OCI-LY7 (cell line): ENCODE measurements at regions not wholly inside any gene's neighbourhood (a gene's known extent, or its start where the extent isn't known, plus 50 kb on each side); places are given as distances from the start of the nearest gene placed in this dataset.

Experiments
- BruUV-seq: library from RNA; stranded (reverse); fragments of 400-500 nt; replicated peaks from 2 replicates; lab custom pipeline; 2021; lab: Mats Ljungman, UMichigan
- CTCF ChIA-PET: fragments of 300-600 bp; sonication (Branson Sonifier 250); formaldehyde crosslinking; loops from one replicate; lab custom pipeline; 2022; ENCODE audit warnings: antibody characterized with exemption; ENCODE audit not compliant: unreplicated experiment; lab: Charles Lee
- POLR2A ChIA-PET: fragments of 300-600 bp; sonication (Branson Sonifier 250); formaldehyde crosslinking; loops from one replicate; lab custom pipeline; 2022; ENCODE audit warnings: antibody characterized with exemption; lab: Charles Lee
- DNase-seq: peaks from one replicate; pipeline ENCODE4 v3.0.0-alpha.2; 2015; ENCODE audit warnings: low spot score
- H2AFZ ChIP-seq: fragments of 200-600 bp; sonication (generic), shearing (Covaris generic); 2 replicates; pipeline ENCODE4 v1.6.1; 2014; ENCODE audit warnings: mild to moderate bottlenecking, antibody characterized with exemption, low read length, moderate library complexity
- H3K27ac ChIP-seq: fragments of 200-600 bp; sonication (generic); 2 replicates; pipeline ENCODE4 v1.5.1; 2014; ENCODE audit warnings: mixed run types, low read depth, mild to moderate bottlenecking, moderate library complexity, low read length, inconsistent platforms; ENCODE audit not compliant: poor library complexity, severe bottlenecking
- H3K36me3 ChIP-seq: fragments of 200-600 bp; sonication (generic); 2 replicates; pipeline ENCODE4 v1.6.1; 2014; ENCODE audit warnings: mild to moderate bottlenecking, antibody characterized with exemption, low read length, moderate library complexity, mixed read lengths; ENCODE audit not compliant: insufficient read depth
- H3K4me1 ChIP-seq: fragments of 200-600 bp; sonication (generic); 2 replicates; pipeline ENCODE4 v1.5.1; 2014; ENCODE audit warnings: mild to moderate bottlenecking, low read length; ENCODE audit not compliant: insufficient read depth, poor library complexity, severe bottlenecking
- H3K4me2 ChIP-seq: fragments of 200-600 bp; sonication (generic); 2 replicates; pipeline ENCODE4 v1.6.1; 2014; ENCODE audit warnings: mild to moderate bottlenecking, low read length
- H3K4me3 ChIP-seq: fragments of 200-600 bp; sonication (generic); 2 replicates; pipeline ENCODE4 v1.5.1; 2014; ENCODE audit warnings: mild to moderate bottlenecking, low read depth, low read length; ENCODE audit not compliant: poor library complexity, severe bottlenecking
- H3K79me2 ChIP-seq: fragments of 200-600 bp; sonication (generic); 2 replicates; pipeline ENCODE4 v1.6.1; 2016; ENCODE audit warnings: low read depth, mild to moderate bottlenecking, low read length, moderate library complexity, mixed read lengths; ENCODE audit not compliant: insufficient read depth
- H3K9me2 ChIP-seq: fragments of 200-600 bp; sonication (generic); 2 replicates; pipeline ENCODE4 v1.6.1; 2016; ENCODE audit warnings: mild to moderate bottlenecking, low read length, mixed read lengths; ENCODE audit not compliant: insufficient read depth
- H3K9me3 ChIP-seq: fragments of 200-600 bp; sonication (generic); 2 replicates; pipeline ENCODE4 v1.6.1; 2014; ENCODE audit warnings: mild to moderate bottlenecking, mixed run types, low read length, mixed read lengths
- H4K20me1 ChIP-seq: fragments of 200-600 bp; sonication (generic); 2 replicates; pipeline ENCODE4 v1.6.1; 2014; ENCODE audit warnings: mild to moderate bottlenecking, antibody characterized with exemption, low read length, moderate library complexity, mixed read lengths; ENCODE audit not compliant: insufficient read depth
- EZH2phosphoT487 ChIP-seq: fragments of 200-600 bp; sonication (generic); IDR thresholded peaks from 2 replicates; pipeline ENCODE4 v1.6.1; 2018; ENCODE audit warnings: low read depth, borderline replicate concordance, mild to moderate bottlenecking, mixed run types, antibody characterized with exemption, low read length, moderate library complexity, mixed read lengths
- intact Hi-C: fragments of 100-400 bp; cut with micrococcal nuclease; formaldehyde crosslinking; loops from one replicate; pipeline ENCODE4 v1.10.0; 2022; ENCODE audit not compliant: unreplicated experiment
- TF ChIP-seq, protein P1 (sequence below): fragments of 200-600 bp; sonication (generic); conservative IDR thresholded peaks from 2 replicates; pipeline ENCODE4 v1.5.1; 2014; ENCODE audit warnings: mild to moderate bottlenecking, antibody characterized with exemption, low read length, moderate library complexity, mixed read lengths

DNA sequence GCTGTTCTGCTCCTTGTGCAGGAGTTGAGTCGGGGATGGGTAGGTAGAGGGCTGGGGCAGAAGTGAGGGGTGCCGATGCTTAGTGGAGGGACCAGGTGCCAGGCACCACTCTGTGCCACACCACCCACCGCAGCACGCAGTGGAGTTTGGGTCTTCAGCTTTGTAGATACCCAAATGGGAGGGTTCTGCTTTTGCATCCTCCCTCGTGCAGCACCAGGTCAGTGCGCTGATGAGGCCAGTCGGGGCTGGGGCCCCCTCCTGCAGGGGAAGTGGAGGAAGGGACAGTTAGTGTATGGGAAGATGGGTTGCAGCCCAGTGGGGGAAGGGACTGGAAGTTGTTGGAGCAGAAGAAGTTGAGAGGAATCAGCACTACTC, 244.0 kb downstream of the RHOU start:
- Histone ChIP-seq H2AFZ (no peak overlapping the region), H3K4me2 (no peak overlapping the region), H3K4me3 (no peak overlapping the region), H3K9me2 (no peaks in the 10 kb centered on the region), H3K79me2 (no peaks in the 10 kb centered on the region), H3K27ac (no peak overlapping the region), H3K9me3 (no peaks in the 10 kb centered on the region), H3K36me3 (no peaks in the 10 kb centered on the region), H4K20me1 (no peaks in the 10 kb centered on the region), H3K4me1 (no peaks in the 10 kb centered on the region)
- intact Hi-C loops: no loop called here
- TF ChIP-seq, protein P1, sequence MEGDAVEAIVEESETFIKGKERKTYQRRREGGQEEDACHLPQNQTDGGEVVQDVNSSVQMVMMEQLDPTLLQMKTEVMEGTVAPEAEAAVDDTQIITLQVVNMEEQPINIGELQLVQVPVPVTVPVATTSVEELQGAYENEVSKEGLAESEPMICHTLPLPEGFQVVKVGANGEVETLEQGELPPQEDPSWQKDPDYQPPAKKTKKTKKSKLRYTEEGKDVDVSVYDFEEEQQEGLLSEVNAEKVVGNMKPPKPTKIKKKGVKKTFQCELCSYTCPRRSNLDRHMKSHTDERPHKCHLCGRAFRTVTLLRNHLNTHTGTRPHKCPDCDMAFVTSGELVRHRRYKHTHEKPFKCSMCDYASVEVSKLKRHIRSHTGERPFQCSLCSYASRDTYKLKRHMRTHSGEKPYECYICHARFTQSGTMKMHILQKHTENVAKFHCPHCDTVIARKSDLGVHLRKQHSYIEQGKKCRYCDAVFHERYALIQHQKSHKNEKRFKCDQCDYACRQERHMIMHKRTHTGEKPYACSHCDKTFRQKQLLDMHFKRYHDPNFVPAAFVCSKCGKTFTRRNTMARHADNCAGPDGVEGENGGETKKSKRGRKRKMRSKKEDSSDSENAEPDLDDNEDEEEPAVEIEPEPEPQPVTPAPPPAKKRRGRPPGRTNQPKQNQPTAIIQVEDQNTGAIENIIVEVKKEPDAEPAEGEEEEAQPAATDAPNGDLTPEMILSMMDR: no peak
- TF ChIP-seq EZH2phosphoT487: no peak
- ChIA-PET POLR2A (no interaction called here), CTCF (no interaction called here)
- DNase-seq: no peak
- BruUV-seq: no TSS peak

DNA sequence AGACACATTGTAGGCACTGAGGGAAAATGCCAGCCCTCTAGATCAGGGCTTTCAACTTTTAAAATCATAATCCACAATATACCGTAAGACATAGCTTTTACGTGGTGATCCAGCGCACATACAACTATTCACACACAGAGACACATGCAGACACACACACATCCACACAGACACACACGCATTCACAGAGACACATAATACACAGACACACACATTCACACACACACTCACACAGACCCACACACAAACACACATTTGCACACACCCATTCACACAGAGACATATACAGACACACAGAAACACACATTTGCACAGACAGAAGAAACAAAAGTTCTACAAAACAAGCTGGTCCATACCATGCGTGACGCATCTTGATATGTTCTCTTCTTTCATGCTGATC, 244.5 kb downstream of the RHOU start:
- CTCF ChIA-PET: no interaction called here

DNA sequence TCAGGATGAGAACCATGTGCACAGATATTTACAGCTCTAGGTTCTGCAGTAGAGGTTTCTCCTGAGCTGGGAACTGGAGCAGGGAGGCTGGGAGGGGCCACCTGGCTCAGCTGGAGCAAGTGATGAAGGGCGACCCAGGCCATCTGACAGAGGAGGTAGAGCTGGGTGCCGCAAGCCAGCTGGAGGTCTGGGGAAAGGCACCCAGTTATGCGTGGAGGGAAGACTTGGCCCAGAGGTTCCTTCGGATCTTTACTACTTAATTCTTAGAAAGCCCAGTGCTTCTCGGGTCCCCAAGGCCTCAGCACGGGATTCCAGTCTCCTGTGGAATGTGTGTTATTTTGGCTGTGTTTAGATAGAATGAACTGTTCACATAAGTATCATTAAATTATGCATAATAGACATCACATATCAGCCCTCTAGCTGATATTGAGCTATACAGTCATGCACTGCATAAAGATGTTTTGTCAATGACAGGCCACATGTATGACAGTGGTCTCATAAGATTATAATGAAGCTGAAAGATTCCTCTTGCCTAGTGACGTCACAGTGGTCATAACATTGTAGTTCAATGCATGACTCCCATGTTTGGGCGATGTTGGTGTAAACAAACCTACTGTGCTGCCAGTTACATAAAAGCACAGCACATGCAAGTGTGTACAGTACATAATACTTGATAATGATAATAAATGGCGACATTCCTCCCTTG, 245.1 kb downstream of the RHOU start:
- Histone ChIP-seq H3K9me3 (no peaks in the 10 kb centered on the region), H3K36me3 (no peaks in the 10 kb centered on the region), H3K4me1 (no peaks in the 10 kb centered on the region), H2AFZ (no peak overlapping the region), H3K9me2 (no peaks in the 10 kb centered on the region), H3K27ac (no peak overlapping the region), H3K4me3 (no peak overlapping the region), H4K20me1 (no peaks in the 10 kb centered on the region), H3K4me2 (no peak overlapping the region), H3K79me2 (no peaks in the 10 kb centered on the region)
- intact Hi-C loops: no loop called here
- no TSS peak for BruUV-seq
- DNase-seq: no peak
- POLR2A ChIA-PET: no interaction called here
- CTCF ChIA-PET: no interaction called here
- TF ChIP-seq, protein P1: no peak
- TF ChIP-seq EZH2phosphoT487: no peak

More for the DNA sequence above, 244.5 kb downstream of the RHOU start:
- H4K20me1 ChIP-seq: no peaks in the 10 kb centered on the region
- POLR2A ChIA-PET: no interaction called here
- BruUV-seq: no TSS peak
- no peaks in the 10 kb centered on the region for H3K9me2 ChIP-seq
- no peaks in the 10 kb centered on the region for H3K4me1 ChIP-seq
- no peaks in the 10 kb centered on the region for H3K36me3 ChIP-seq
- H3K27ac ChIP-seq: no peak overlapping the region
- no peaks in the 10 kb centered on the region for H3K79me2 ChIP-seq
- H2AFZ ChIP-seq: no peak overlapping the region
- intact Hi-C loops: no loop called here
- no peak for DNase-seq
- TF ChIP-seq, protein P1: no peak
- no peak for TF ChIP-seq EZH2phosphoT487
- no peak overlapping the region for H3K4me2 ChIP-seq
- no peaks in the 10 kb centered on the region for H3K9me3 ChIP-seq
- no peak overlapping the region for H3K4me3 ChIP-seq
